KMS-11 (cell line): ENCODE measurements at regions not wholly inside any gene's neighbourhood (a gene's known extent, or its start where the extent isn't known, plus 50 kb on each side); places are given as distances from the start of the nearest gene placed in this dataset.

Experiments
- H2AFZ ChIP-seq: fragments of 200-600 bp; sonication (generic); 2 replicates; pipeline ENCODE4 v1.6.1; 2016; ENCODE audit warnings: antibody characterized with exemption, mixed run types, low read depth
- H3K27ac ChIP-seq: fragments of 200-600 bp; sonication (generic); 2 replicates; pipeline ENCODE4 v1.6.1; 2016; ENCODE audit warnings: mild to moderate bottlenecking, mixed run types
- H3K27me3 ChIP-seq: fragments of 200-600 bp; sonication (generic); 2 replicates; pipeline ENCODE4 v1.6.1; 2017; ENCODE audit warnings: mild to moderate bottlenecking, low read depth, mixed run types, moderate library complexity; ENCODE audit not compliant: insufficient read depth
- H3K36me3 ChIP-seq: fragments of 200-600 bp; sonication (generic); 2 replicates; pipeline ENCODE4 v1.6.1; 2017; ENCODE audit warnings: mild to moderate bottlenecking, mixed run types; ENCODE audit not compliant: insufficient read depth
- H3K4me1 ChIP-seq: fragments of 200-600 bp; sonication (generic); 2 replicates; pipeline ENCODE4 v1.6.1; 2016; ENCODE audit warnings: mild to moderate bottlenecking, low read depth, mixed run types; ENCODE audit not compliant: poor library complexity, severe bottlenecking
- H3K4me2 ChIP-seq: fragments of 200-600 bp; sonication (generic); 2 replicates; pipeline ENCODE4 v1.7.0; 2016; ENCODE audit warnings: mild to moderate bottlenecking, mixed run types
- H3K4me3 ChIP-seq: fragments of 200-600 bp; sonication (generic); IDR thresholded peaks from 2 replicates; pipeline ENCODE4 v1.6.1; 2017; ENCODE audit warnings: low read depth, low read length, mixed read lengths; ENCODE audit not compliant: insufficient read depth
- H3K79me2 ChIP-seq: fragments of 200-600 bp; sonication (generic); 2 replicates; pipeline ENCODE4 v1.6.1; 2016; ENCODE audit warnings: low read depth, mixed run types; ENCODE audit not compliant: insufficient read depth
- H3K9ac ChIP-seq: fragments of 200-600 bp; sonication (generic); 2 replicates; pipeline ENCODE4 v1.6.1; 2016; ENCODE audit warnings: mild to moderate bottlenecking, mixed run types
- H4K20me1 ChIP-seq: fragments of 200-600 bp; sonication (generic); 2 replicates; pipeline ENCODE4 v1.6.1; 2016; ENCODE audit warnings: mild to moderate bottlenecking, mixed run types; ENCODE audit not compliant: insufficient read depth
- CTCF ChIP-seq: fragments of 200-600 bp; sonication (generic); conservative IDR thresholded peaks from 2 replicates; pipeline ENCODE4 v1.6.1; 2017; ENCODE audit warnings: low read depth, mild to moderate bottlenecking, antibody characterized with exemption, low read length, moderate library complexity, mixed read lengths

GRCh38 chr9:134219646-134220060 is 55.3 kb upstream of the RNU6ATAC start:
- Histone ChIP-seq H3K36me3 (no peaks in the 10 kb centered on the region), H3K4me1 (peaks cover 3% of the 10 kb centered on the region), H3K9ac (no peak overlapping the region), H3K27ac (no peak overlapping the region), H2AFZ (no peak overlapping the region), H3K4me2 (no peak overlapping the region), H3K79me2 (no peaks in the 10 kb centered on the region), H3K27me3 (peaks cover 20% of the 10 kb centered on the region; the same call in 1 of the 2 replicates), H4K20me1 (no peaks in the 10 kb centered on the region), H3K4me3 (no peak overlapping the region)
- no peak for TF ChIP-seq CTCF

DNA sequence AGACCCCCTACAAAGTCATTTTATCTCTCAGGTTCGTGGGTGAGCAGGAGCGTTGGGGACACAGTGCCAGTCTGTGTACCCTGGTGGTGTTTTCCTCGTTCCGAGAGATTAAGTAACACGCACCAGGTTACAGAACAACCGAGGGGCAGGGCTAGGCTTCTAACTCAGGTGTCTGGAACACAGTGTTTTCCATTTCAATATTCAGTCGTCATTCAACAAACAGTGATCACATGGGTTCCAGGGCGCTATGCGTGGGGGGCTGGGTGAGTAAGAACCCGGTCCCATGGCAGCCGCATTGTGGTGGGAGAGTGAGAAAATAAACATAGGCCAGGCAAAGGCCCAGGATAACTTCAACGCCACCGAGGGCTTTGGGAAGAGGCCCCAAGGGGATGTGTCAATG is 55.9 kb upstream of the RNU6ATAC start:
- Histone ChIP-seq H3K79me2 (no peaks in the 10 kb centered on the region), H3K9ac (no peak overlapping the region), H4K20me1 (no peaks in the 10 kb centered on the region), H3K36me3 (no peaks in the 10 kb centered on the region), H3K4me2 (no peak overlapping the region), H3K4me1 (peaks cover 4% of the 10 kb centered on the region), H3K4me3 (no peak overlapping the region), H3K27ac (no peak overlapping the region), H2AFZ (no peak overlapping the region), H3K27me3 (peaks cover 25% of the 10 kb centered on the region; the same call in 1 of the 2 replicates)
- no peak for TF ChIP-seq CTCF

GRCh38 chr9:134221273-134222017 is 57.1 kb upstream of the RNU6ATAC start:
- Histone ChIP-seq H3K9ac (no peak overlapping the region), H3K4me3 (no peak overlapping the region), H4K20me1 (no peaks in the 10 kb centered on the region), H3K4me1 (peaks cover 4% of the 10 kb centered on the region), H3K79me2 (no peaks in the 10 kb centered on the region), H3K27me3 (peaks cover 25% of the 10 kb centered on the region; the same call in 1 of the 2 replicates), H3K4me2 (no peak overlapping the region), H2AFZ (no peak overlapping the region), H3K27ac (no peak overlapping the region), H3K36me3 (no peaks in the 10 kb centered on the region)
- TF ChIP-seq CTCF: no peak

GRCh38 chr9:134222018-134222573 is 57.7 kb upstream of the RNU6ATAC start:
- no peak overlapping the region for H3K4me2 ChIP-seq
- H3K27me3 ChIP-seq: peaks cover 25% of the 10 kb centered on the region; the same call in 1 of the 2 replicates
- no peaks in the 10 kb centered on the region for H3K36me3 ChIP-seq
- no peaks in the 10 kb centered on the region for H4K20me1 ChIP-seq
- no peak for TF ChIP-seq CTCF
- peaks cover 4% of the 10 kb centered on the region for H3K4me1 ChIP-seq
- no peak overlapping the region for H3K4me3 ChIP-seq
- H3K79me2 ChIP-seq: no peaks in the 10 kb centered on the region
- H3K9ac ChIP-seq: no peak overlapping the region
- no peak overlapping the region for H2AFZ ChIP-seq
- H3K27ac ChIP-seq: no peak overlapping the region
